Ovary (tissue), 3 donors: ENCODE measurements at regions not wholly inside any gene's neighbourhood (a gene's known extent, or its start where the extent isn't known, plus 50 kb on each side); places are given as distances from the start of the nearest gene placed in this dataset.
"Not testable (repeated sequence)": the region's sequence is repeated elsewhere in the genome, so short reads cannot be mapped to it uniquely, and the experiment has no call there.

Source experiments
- EP300 ChIP-seq: sonication (generic); formaldehyde crosslinking; IDR thresholded peaks from one replicate; pipeline ENCODE4 v1.6.1; 2017; ENCODE audit warnings: antibody characterized with exemption
- POLR2A ChIP-seq: fragments of 450-650 bp; IDR thresholded peaks from one replicate; pipeline ENCODE4 v1.6.1; 2017; ENCODE audit warnings: antibody characterized with exemption, mild to moderate bottlenecking, moderate library complexity
- TF ChIP-seq, protein P1 (sequence below), 3 donors: fragments of 450-650 bp in 2 of 3; fragments of 200-600 bp in 1 of 3; IDR thresholded peaks; one replicate each; pipeline versions ENCODE4 v1.5.1 to v1.8.0; 2016 to 2022; ENCODE audit warnings: antibody characterized with exemption in 3 of 3, mild to moderate bottlenecking in 1 of 3
- donor health status: DM: no; HTN: no; CAD: no.

- TF ChIP-seq, protein P1, sequence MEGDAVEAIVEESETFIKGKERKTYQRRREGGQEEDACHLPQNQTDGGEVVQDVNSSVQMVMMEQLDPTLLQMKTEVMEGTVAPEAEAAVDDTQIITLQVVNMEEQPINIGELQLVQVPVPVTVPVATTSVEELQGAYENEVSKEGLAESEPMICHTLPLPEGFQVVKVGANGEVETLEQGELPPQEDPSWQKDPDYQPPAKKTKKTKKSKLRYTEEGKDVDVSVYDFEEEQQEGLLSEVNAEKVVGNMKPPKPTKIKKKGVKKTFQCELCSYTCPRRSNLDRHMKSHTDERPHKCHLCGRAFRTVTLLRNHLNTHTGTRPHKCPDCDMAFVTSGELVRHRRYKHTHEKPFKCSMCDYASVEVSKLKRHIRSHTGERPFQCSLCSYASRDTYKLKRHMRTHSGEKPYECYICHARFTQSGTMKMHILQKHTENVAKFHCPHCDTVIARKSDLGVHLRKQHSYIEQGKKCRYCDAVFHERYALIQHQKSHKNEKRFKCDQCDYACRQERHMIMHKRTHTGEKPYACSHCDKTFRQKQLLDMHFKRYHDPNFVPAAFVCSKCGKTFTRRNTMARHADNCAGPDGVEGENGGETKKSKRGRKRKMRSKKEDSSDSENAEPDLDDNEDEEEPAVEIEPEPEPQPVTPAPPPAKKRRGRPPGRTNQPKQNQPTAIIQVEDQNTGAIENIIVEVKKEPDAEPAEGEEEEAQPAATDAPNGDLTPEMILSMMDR (IDR thresholded peaks at IDR 0.05), result not testable (repeated sequence)
- not testable (repeated sequence) for TF ChIP-seq EP300, POLR2A
Observed at GRCh38 chr16:29255957-29256356, 150.6 kb downstream of the NPIPB11 start.
